ENCODE measurements at regions not wholly inside any gene's neighbourhood (a gene's known extent, or its start where the extent isn't known, plus 50 kb on each side); places are given as distances from the start of the nearest gene placed in this dataset.

DNA sequence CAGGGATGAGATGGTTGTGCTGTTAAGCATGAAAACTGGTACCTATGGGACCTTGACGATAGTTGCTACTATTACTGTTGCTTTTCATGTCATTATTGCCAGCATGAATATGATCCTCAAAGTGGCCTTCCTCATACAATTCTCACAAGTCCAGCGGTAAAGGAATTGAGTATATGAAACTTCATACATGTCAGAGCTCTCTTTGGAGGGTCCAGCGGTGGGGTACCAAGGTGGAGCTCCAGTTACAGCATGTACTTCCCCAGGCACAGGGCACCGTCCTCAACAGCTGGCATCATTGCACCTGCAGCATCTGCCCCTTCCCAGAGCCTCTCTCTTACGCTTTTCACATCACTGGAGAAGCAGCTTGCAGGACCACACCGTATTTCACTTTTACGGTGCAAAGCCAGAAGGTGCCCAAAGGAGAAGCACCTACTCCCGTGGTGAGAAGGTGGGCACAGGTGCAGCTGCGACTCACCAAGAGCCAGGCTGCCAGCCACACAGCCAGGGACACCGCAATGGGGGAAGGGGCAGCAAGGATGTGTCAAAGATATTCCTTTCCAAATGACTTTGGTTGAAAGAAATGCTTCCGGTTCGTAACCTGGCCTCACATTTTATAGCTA is 166.4 kb upstream of the IRF2BP2 start:
- Histone ChIP-seq H2AFZ (ENCODE audit: low read length) (no peak overlapping the region), H3K4me1 (ENCODE audit: insufficient read depth, low read length) (peaks cover 39% of the 10 kb centered on the region), H3K27me3 (ENCODE audit: control insufficient read depth in 1 of 2, insufficient read depth in 2 of 2, low read length in 2 of 2) (peaks cover 0 to 24% of the 10 kb centered on the region in 2 experiments; a peak in 3 of 5 replicates), H3K27ac (ENCODE audit: extremely low read length, insufficient read depth, low read length) (no peak overlapping the region), H4K20me1 (ENCODE audit: insufficient read depth, low read length) (no peaks in the 10 kb centered on the region), H3K9ac (ENCODE audit: insufficient read depth, low read depth, low read length) (no peak overlapping the region), H3K79me2 (ENCODE audit: insufficient read depth, low read length) (no peaks in the 10 kb centered on the region), H3K4me2 (ENCODE audit: low read depth, low read length) (no peak overlapping the region), H3K9me3 (ENCODE audit: low read length) (no peaks in the 10 kb centered on the region), H3K4me3 (replicated peaks in 1 of 3; ENCODE audit: insufficient read depth in 1 of 3, low read depth in 2 of 3, low read length in 3 of 3) (no peak overlapping the region), H3K36me3 (replicated peaks in 1 of 2; ENCODE audit: control insufficient read depth in 1 of 2, insufficient read depth in 2 of 2, low read length in 2 of 2) (no peaks in the 10 kb centered on the region)
- DNase-seq (ENCODE audit: low spot score) (no peak), ATAC-seq (no peak), FAIRE-seq (no peak)
- TF ChIP-seq HOXA9 (CRISPR knock-in tag; IDR thresholded peaks at IDR 0.05; ENCODE audit: borderline replicate concordance) (peak; percentile 48; the same call in 1 of the 2 replicates), ZNF432 (CRISPR knock-in tag; IDR thresholded peaks at IDR 0.05; ENCODE audit: borderline replicate concordance) (0 out of 2 replicates have a peak, but pooled peaks have one; percentile 40), NR1H2 (CRISPR knock-in tag; IDR thresholded peaks at IDR 0.05; ENCODE audit: borderline replicate concordance, low read depth) (0 out of 2 replicates have a peak, but pooled peaks have one; percentile 50), PITX1 (CRISPR knock-in tag; IDR thresholded peaks at IDR 0.05) (0 out of 2 replicates have a peak, but pooled peaks have one; percentile 4), ZNF543 (CRISPR knock-in tag; IDR thresholded peaks at IDR 0.05) (0 out of 2 replicates have a peak, but pooled peaks have one; percentile 23), KDM5B (CRISPR knock-in tag; IDR thresholded peaks at IDR 0.05; ENCODE audit: borderline replicate concordance) (peak; percentile 38; the same call in 1 of the 2 replicates), CHD2 (IDR thresholded peaks at IDR 0.05; ENCODE audit: low read depth, low read length) (no peak)
- TF ChIP-seq, protein P1, sequence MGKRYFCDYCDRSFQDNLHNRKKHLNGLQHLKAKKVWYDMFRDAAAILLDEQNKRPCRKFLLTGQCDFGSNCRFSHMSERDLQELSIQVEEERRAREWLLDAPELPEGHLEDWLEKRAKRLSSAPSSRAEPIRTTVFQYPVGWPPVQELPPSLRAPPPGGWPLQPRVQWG (CRISPR knock-in tag; IDR thresholded peaks at IDR 0.05; ENCODE audit: borderline replicate concordance, low read depth), result no peak
- TF ChIP-seq, protein P2, sequence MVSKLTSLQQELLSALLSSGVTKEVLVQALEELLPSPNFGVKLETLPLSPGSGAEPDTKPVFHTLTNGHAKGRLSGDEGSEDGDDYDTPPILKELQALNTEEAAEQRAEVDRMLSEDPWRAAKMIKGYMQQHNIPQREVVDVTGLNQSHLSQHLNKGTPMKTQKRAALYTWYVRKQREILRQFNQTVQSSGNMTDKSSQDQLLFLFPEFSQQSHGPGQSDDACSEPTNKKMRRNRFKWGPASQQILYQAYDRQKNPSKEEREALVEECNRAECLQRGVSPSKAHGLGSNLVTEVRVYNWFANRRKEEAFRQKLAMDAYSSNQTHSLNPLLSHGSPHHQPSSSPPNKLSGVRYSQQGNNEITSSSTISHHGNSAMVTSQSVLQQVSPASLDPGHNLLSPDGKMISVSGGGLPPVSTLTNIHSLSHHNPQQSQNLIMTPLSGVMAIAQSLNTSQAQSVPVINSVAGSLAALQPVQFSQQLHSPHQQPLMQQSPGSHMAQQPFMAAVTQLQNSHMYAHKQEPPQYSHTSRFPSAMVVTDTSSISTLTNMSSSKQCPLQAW (CRISPR knock-in tag; IDR thresholded peaks at IDR 0.05), result 0 out of 2 replicates have a peak, but pooled peaks have one; percentile 16
- TF ChIP-seq, protein P3, sequence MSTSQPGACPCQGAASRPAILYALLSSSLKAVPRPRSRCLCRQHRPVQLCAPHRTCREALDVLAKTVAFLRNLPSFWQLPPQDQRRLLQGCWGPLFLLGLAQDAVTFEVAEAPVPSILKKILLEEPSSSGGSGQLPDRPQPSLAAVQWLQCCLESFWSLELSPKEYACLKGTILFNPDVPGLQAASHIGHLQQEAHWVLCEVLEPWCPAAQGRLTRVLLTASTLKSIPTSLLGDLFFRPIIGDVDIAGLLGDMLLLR (CRISPR knock-in tag; IDR thresholded peaks at IDR 0.05), result 0 out of 2 replicates have a peak, but pooled peaks have one; percentile 19
- intact Hi-C loops (cut with micrococcal nuclease; ENCODE audit: unreplicated experiment) (no loop called here), in situ Hi-C loops (cut with HindIII; ENCODE audit: extremely low pct_ligation_motif_present, low pct_unique_long_range_greater_than_20kb) (no loop called here)
- no TSS peak for BruUV-seq (replicated peaks)
- CTCF ChIA-PET (ENCODE audit: low intra/inter-chr PET ratio, low total read pairs), result no interaction called here
- POLR2A ChIA-PET, result interaction anchor here (1.3 kb wide), 1 partner anchor 98 kb away, joined by 3 read pairs; no protein-coding TSS in a partner anchor
- WGBS (ENCODE audit: low lambda C conversion rate), result 76% methylated on average over 12 of the region's 12 CpGs
